ENCODE measurements at regions not wholly inside any gene's neighbourhood (a gene's known extent, or its start where the extent isn't known, plus 50 kb on each side); places are given as distances from the start of the nearest gene placed in this dataset.

DNA sequence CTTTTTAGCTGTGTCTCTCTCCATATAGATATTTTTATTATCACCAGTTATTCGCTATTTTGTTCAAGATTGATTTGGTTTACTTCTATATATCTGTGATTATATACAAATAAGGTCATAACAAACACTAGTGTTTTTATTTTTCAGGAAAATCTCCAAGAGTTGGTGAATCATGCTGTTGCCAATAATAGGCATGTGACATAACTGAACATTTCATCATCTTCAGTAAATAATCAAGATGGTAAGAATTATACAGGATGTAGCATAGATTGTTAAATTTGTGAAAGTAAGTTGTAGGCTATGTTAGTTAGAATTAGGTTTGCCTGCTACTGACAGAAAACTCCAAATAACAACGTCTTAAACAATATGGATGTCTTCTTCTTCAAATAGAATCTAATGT, 240.9 kb upstream of the PDE3A start:
- H3K9me2 ChIP-seq (ENCODE audit: insufficient read depth, low read length) = no peaks in the 10 kb centered on the region
- intact Hi-C loops (cut with micrococcal nuclease; ENCODE audit: unreplicated experiment) = no loop called here
- no peaks in the 10 kb centered on the region for H3K36me3 ChIP-seq (ENCODE audit: insufficient read depth, low read length)
- BruUV-seq (replicated peaks) = no TSS peak
- no peaks in the 10 kb centered on the region for H4K20me1 ChIP-seq (ENCODE audit: insufficient read depth, low read length)
- no peak overlapping the region for H2AFZ ChIP-seq (ENCODE audit: low read length)
- H3K4me2 ChIP-seq (ENCODE audit: low read length) = no peak overlapping the region
- H3K9me3 ChIP-seq (ENCODE audit: low read length) = no peaks in the 10 kb centered on the region
- no peaks in the 10 kb centered on the region for H3K79me2 ChIP-seq (ENCODE audit: insufficient read depth, low read depth, low read length)
- ChIA-PET POLR2A (no interaction called here), CTCF (ENCODE audit: unreplicated experiment) (no interaction called here)
- H3K4me3 ChIP-seq (ENCODE audit: low read depth, low read length, poor library complexity, severe bottlenecking) = no peak overlapping the region
- DNase-seq (ENCODE audit: low spot score) = no peak
- no peak for TF ChIP-seq EZH2phosphoT487 (IDR thresholded peaks at IDR 0.05; ENCODE audit: borderline replicate concordance, low read depth, low read length)
- TF ChIP-seq, protein P1, sequence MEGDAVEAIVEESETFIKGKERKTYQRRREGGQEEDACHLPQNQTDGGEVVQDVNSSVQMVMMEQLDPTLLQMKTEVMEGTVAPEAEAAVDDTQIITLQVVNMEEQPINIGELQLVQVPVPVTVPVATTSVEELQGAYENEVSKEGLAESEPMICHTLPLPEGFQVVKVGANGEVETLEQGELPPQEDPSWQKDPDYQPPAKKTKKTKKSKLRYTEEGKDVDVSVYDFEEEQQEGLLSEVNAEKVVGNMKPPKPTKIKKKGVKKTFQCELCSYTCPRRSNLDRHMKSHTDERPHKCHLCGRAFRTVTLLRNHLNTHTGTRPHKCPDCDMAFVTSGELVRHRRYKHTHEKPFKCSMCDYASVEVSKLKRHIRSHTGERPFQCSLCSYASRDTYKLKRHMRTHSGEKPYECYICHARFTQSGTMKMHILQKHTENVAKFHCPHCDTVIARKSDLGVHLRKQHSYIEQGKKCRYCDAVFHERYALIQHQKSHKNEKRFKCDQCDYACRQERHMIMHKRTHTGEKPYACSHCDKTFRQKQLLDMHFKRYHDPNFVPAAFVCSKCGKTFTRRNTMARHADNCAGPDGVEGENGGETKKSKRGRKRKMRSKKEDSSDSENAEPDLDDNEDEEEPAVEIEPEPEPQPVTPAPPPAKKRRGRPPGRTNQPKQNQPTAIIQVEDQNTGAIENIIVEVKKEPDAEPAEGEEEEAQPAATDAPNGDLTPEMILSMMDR (conservative IDR thresholded peaks at IDR 0.05; ENCODE audit: low read length) = no peak
- H3K27ac ChIP-seq (ENCODE audit: low read depth, low read length, poor library complexity, severe bottlenecking) = no peak overlapping the region
- H3K4me1 ChIP-seq (ENCODE audit: insufficient read depth, low read length, poor library complexity, severe bottlenecking) = no peaks in the 10 kb centered on the region

DNA sequence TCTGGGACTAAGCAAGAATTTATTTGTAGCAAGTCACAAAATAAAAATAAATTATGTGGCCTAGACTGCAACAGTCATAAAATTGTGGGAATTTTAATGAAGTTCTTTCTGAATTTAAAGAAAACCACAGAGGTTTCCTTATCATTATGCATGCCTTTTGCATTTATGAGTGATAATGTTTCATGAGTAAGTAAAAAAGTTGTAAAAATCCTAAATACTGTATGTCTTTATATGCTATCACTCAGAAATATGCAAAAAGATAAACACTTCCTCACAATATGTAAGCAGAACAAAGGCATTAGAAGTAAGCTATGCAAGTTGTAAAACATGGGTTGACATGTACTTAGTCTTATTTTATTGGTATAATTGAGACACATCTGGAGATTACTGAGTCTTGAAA, 239.4 kb upstream of the PDE3A start:
- H3K9me2 ChIP-seq (ENCODE audit: insufficient read depth, low read length) = no peaks in the 10 kb centered on the region
- no TSS peak for BruUV-seq (replicated peaks)
- CTCF ChIA-PET (ENCODE audit: unreplicated experiment) = no interaction called here
- no peaks in the 10 kb centered on the region for H3K79me2 ChIP-seq (ENCODE audit: insufficient read depth, low read depth, low read length)
- POLR2A ChIA-PET = no interaction called here
- no peak for DNase-seq (ENCODE audit: low spot score)
- H4K20me1 ChIP-seq (ENCODE audit: insufficient read depth, low read length) = no peaks in the 10 kb centered on the region
- intact Hi-C loops (cut with micrococcal nuclease; ENCODE audit: unreplicated experiment) = no loop called here
- H3K4me3 ChIP-seq (ENCODE audit: low read depth, low read length, poor library complexity, severe bottlenecking) = no peak overlapping the region
- no peaks in the 10 kb centered on the region for H3K36me3 ChIP-seq (ENCODE audit: insufficient read depth, low read length)
- no peak overlapping the region for H3K4me2 ChIP-seq (ENCODE audit: low read length)
- no peak overlapping the region for H2AFZ ChIP-seq (ENCODE audit: low read length)
- H3K27ac ChIP-seq (ENCODE audit: low read depth, low read length, poor library complexity, severe bottlenecking) = no peak overlapping the region
- no peak for TF ChIP-seq EZH2phosphoT487 (IDR thresholded peaks at IDR 0.05; ENCODE audit: borderline replicate concordance, low read depth, low read length)
- TF ChIP-seq, protein P1 (conservative IDR thresholded peaks at IDR 0.05; ENCODE audit: low read length) = no peak
- no peaks in the 10 kb centered on the region for H3K9me3 ChIP-seq (ENCODE audit: low read length)
- no peaks in the 10 kb centered on the region for H3K4me1 ChIP-seq (ENCODE audit: insufficient read depth, low read length, poor library complexity, severe bottlenecking)

DNA sequence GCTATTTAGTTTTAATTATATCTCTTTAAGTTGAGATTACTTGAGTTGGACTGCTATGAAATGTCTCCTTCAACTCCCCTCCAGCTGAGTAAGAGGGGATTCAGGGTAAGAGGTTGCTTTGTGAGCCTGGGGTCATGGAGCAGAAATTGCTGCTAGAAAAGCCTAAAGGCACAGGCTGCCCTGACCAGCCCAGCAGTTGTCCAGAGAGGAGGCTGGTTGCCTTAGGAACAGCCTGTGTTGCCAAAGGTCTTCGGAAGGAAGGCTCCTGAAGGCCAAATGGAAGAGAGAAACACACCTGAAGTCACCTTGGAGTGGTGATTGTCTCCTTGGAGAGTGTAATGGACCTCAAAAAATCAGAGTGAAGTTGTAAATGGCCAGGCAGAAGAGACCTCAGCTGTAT, 235.5 kb upstream of the PDE3A start:
- intact Hi-C loops (cut with micrococcal nuclease; ENCODE audit: unreplicated experiment) = loop anchor here (5.0 kb wide), 1 partner anchor 79 kb away; no protein-coding TSS in a partner anchor

More for the DNA sequence above, 235.5 kb upstream of the PDE3A start:
- Histone ChIP-seq H3K9me2 (ENCODE audit: insufficient read depth, low read length) (no peaks in the 10 kb centered on the region), H3K9me3 (ENCODE audit: low read length) (no peaks in the 10 kb centered on the region), H3K4me1 (ENCODE audit: insufficient read depth, low read length, poor library complexity, severe bottlenecking) (no peaks in the 10 kb centered on the region), H3K79me2 (ENCODE audit: insufficient read depth, low read depth, low read length) (no peaks in the 10 kb centered on the region), H3K27ac (ENCODE audit: low read depth, low read length, poor library complexity, severe bottlenecking) (no peak overlapping the region), H4K20me1 (ENCODE audit: insufficient read depth, low read length) (no peaks in the 10 kb centered on the region), H3K4me2 (ENCODE audit: low read length) (no peak overlapping the region), H3K4me3 (ENCODE audit: low read depth, low read length, poor library complexity, severe bottlenecking) (no peak overlapping the region), H2AFZ (ENCODE audit: low read length) (no peak overlapping the region), H3K36me3 (ENCODE audit: insufficient read depth, low read length) (no peaks in the 10 kb centered on the region)
- no peak for DNase-seq (ENCODE audit: low spot score)
- no TSS peak for BruUV-seq (replicated peaks)
- POLR2A ChIA-PET = interaction anchor here (0.7 to 1.2 kb wide), 3 partner anchors 8 to 220 kb away, joined by 3 to 4 read pairs (median 3); no protein-coding TSS in a partner anchor
- TF ChIP-seq EZH2phosphoT487 (IDR thresholded peaks at IDR 0.05; ENCODE audit: borderline replicate concordance, low read depth, low read length) = no peak
- TF ChIP-seq, protein P1 (conservative IDR thresholded peaks at IDR 0.05; ENCODE audit: low read length) = no peak
- CTCF ChIA-PET (ENCODE audit: unreplicated experiment) = no interaction called here
